DMS53 (cell line): ENCODE measurements at regions not wholly inside any gene's neighbourhood (a gene's known extent, or its start where the extent isn't known, plus 50 kb on each side); places are given as distances from the start of the nearest gene placed in this dataset.
"Not testable (repeated sequence)": the region's sequence is repeated elsewhere in the genome, so short reads cannot be mapped to it uniquely, and the experiment has no call there.

Experiments
- DNase-seq: peaks from one replicate; lab custom pipeline; 2025; lab: John Stamatoyannopoulos, UW

DNA sequence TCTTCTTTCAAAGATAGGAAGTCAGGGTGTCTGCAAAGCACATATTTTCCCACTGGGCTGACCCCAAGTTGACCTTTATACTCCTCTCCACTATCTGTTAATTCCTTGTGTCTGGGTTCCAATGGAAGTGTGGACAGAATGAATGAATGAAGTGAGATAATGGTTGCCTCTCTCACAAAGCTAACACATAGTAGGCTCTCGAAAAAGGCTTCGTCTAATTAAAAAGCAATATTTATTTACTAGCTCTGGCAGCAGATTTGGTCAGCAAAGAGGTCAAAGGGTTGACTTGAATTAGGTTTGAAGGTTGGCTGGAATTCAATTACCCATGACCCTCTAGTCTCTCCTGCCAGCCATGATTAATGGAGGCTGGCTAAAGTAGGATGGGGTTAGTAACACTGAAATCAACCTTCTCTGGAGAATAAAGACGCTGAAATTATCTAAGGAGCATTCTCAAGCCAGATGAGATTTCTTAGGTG is 280.3 kb upstream of the KLF3 start:
- DNase-seq, result no peak

DNA sequence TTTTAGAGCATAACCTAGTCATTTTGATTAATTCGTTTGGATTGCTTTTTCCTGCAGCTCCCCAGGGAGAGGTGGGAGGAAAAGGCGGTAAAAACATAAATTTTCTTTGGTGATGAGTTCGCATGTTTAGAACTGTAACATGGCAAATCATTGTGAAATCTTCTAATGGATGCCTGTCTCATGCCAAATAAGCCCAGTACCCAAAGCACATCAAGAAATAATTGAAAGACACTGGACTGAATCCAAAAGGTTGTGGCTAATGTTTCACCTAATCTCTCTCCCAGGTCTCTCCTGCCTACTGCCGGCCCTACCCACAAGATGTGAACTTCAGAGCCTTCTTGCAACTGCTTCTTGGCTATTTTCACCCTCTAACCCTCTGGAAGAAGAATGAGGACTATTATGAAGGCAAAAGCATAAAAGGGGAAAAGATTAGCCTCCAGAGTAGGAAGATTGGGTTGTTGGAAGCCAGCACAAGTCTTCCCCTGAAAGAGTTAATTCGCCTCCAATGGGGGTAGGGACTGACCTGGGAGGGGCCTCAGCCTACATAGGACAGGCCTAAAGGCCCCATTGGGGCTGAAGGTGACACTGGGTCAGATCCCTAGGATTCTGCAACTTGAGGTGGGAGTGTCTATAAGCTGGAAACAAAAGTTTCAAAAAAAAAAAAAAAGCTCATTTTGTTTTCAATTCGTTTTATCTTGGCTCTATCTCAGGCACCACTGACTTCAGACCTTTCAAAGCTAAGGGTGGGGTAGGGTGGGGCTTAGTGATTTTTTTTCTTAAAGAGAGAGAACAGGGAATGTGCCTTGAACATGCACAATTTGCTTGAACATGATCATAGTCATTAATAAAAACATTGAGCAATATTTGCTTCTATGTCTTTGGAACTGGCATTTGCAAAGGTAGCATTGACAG is 278.6 kb upstream of the KLF3 start:
- no peak for DNase-seq

DNA sequence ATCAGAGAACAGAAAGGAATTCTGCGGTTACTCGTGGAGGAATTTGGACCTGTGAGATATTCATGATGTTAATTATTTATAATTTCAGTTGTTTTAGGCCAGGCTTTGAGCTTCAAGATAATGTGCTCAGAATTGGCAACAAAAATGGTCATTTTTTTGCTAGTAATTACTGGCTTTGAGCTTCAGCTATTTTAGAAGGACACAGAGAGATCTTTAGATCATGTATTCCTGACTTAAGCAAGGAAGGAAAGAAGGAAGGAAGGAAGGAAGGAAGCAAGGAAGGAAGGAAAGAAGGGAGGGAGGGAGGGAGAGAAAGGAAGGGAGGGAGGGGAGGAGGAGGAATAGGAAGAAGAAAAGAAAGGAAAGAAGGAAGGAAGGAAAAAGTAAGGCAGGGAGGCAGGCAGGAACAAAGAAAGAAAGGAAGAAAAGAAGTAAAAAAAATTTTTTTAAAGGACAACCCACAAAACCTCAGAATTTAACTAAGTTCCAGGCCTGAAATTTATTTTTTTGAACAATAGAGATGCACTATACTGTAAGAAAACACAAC is 277.9 kb upstream of the KLF3 start:
- no peak for DNase-seq

DNA sequence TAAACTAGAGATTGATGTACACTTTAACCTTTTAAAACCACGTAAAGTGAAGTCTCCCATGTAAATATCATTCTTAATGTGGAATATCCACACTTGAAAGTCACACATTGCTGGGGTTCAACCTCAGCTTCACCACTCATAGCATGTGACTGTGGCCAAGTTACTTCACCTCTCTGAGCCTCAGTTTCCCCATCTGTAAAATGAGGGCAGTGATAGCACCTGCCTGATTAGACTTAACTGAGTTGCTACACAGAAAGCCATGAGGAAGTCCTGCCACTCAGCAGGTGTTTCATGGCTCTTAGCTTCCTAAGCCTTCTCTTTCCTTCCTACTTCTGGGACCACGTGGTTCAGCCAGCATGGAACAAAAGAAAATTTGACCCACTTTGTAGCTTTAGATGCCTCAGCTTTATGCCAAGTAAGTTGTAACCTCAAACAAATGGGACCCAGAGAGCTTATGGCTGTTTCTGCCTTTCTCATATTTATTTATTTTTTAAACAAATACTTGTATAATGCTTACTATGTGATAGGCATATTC is 277.3 kb upstream of the KLF3 start:
- peak; percentile 62 for DNase-seq

DNA sequence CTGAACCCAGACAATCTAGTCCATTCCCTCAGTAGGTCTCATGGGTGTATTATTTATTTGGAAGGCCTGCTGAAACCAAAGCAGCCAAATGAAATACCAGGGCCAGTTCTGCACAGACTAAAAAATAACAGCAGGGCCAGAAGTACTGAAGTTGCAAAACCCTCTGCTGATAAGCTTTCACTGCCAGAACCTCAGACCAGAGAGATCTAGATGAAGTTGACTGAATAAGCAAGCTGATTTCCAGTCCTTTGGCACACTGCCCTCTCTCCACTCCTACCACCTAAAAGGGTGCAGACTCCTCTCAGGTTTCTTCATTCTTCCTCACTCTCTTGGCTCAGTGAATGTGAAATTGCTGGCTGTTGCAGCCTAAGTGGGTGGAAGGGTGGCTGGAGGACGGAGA is 276.7 kb upstream of the KLF3 start:
- peak; percentile 27 for DNase-seq

DNA sequence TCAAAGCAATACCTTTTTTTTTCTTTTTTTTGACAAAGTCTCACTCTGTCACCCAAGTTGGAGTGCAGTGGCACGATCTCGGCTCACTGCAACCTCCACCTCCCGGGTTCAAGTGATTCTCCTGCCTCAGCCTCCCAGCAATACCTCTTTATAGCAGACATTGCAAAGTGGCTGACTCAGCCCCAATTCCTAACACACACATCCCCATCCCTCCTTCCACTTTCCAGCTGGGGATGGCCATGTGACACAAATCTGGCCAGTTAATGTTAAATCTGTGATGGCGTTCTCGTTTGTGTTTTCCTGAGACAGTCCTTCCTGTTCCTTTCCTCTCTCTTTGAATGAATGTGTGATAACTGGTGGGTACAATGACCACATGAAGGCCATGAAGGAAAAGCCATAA is 276.2 kb upstream of the KLF3 start:
- DNase-seq, result no peak

DNA sequence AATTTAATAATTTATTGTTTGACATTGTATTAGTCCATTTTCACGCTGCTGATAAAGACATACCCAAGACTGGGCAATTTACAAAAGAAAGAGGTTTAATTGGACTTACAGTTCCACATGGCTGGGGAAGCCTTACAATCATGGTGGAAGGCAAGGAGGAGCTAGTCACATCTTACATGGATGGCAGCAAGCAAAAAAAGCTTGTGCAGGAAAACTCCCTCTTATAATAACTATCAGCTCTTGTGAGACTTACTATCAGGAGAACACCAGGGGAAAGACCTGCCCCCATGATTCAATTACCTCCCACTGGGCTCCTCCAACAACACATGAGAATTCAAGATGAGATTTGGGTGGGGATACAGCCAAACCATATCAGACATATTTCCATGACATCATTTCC is 275.1 kb upstream of the KLF3 start:
- DNase-seq, result not testable (repeated sequence)

DNA sequence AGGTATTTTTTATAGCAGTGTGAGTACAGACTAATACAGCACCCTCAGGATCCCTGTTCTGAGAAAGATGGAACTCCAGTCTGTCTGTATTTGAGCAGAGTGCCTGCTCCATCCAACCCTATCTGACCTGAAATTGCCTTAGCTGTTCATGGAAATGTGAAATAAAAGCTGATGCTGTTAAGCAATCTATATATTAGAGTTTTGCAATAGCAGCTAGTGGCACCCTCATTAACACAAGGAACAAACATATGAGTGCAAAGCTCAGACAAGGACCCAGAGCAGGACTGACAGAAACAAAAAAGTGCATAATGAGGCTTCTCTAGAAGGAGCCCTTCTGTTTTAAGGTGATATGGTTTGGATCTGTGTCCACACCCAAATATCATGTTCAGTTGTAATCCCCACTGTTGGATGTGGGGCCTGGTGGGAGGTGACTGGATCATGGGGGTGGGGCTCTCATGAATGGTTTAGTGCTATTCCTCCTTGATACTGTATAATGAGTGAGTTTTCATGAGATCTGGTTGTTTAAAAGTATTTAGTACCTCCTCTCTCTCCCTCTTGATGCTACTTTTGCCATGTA is 272.9 kb upstream of the KLF3 start:
- no peak for DNase-seq

DNA sequence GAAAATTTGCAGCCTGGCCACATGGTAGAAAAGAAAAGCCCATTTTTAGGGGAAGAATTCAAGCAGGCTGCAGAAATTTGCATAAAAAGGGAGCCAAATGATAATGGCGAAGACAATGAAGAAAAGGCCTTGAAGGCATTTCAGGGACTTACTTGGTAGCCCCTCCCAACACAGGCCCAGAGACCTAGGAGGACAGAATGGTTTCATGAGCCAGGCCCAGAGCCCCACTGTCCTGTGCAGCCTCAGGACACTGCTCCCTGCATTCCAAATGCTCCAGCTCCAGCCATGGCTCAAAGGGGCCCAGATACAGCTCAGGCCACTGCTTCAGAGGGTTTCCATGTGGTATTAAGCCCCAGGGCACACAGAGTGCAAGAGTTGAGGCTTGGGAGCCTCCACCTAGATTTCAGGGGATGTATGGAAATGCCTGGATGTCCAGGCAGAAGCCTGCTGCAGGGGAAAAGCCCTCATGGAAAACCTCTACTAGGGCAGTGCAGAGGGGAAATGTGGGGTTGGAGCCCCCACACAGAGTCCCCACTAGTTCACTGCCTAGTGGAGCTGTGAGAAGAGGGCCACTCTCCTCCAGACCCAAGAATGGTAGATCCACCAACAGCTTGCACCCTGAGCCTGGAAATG is 271.7 kb upstream of the KLF3 start:
- DNase-seq, result no peak

DNA sequence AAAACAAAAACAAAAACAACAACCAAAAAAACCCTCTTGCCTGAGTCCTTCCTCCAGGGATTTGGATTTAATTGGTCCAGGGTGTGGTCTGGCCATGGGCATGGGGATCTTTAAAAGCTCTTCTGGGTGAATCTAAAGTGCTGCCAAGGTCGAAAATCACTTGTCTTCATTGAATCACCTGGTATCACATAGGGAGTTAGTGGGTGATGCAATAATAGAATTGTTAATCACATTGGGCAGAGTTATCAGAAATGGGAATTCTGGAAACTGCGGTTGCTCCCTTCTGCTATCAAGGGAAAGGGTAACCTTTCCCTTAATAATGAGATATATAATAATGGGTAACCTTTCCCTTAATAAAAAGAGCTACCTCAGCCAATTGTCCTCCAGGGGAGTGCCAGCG is 267.9 kb upstream of the KLF3 start:
- DNase-seq, result no peak

DNA sequence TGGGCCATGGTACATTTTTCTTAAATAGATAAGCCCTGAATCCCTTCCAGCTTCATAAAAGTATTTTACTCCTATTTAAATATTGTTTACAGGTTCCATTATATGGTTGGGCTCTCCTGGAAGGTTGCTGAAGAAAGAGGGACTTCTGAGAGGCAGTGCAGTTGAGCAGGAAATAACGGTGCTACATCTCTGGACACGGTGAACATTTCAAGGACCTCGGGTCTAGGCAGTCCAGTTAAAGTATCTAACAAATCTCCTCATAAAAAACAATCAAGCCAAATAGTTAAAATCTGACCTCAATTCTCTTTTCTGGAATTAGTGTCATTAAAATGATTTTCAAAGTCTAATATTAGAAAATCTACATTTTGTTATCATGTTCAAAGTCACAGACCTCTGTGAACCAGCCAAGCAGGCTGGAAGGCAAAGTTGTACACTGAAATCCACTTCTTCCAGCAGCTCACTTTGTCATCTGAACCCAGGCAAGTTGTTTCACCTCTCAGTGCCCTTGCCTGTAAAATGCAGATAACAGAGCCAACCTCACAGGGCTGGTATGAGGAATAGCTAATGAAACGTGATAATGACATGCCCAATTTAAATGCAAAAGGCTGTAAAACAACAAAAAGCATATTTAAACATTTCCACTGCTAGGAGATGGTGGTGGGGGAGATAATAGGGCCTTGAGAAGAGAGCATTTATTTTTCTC is 267.0 kb upstream of the KLF3 start:
- no peak for DNase-seq

DNA sequence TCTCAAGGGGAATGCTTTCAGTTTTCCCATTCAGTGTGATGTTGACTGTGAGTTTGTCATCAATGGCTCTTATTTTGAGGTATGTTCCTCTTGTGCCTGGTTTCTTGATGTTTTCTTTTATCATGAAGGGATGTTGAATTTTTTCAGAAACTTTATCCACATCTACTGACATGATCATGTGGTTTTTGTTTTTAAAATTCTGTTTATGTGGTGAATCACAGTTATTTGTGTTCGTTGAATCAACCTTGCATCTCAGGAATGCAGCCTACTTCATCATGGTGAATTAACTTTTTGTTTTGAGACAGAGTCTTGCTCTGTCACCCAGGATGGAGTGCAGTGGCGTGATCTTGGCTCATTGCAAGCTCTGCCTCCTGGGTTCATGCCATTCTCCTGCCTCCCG is 263.1 kb upstream of the KLF3 start:
- no peak for DNase-seq

DNA sequence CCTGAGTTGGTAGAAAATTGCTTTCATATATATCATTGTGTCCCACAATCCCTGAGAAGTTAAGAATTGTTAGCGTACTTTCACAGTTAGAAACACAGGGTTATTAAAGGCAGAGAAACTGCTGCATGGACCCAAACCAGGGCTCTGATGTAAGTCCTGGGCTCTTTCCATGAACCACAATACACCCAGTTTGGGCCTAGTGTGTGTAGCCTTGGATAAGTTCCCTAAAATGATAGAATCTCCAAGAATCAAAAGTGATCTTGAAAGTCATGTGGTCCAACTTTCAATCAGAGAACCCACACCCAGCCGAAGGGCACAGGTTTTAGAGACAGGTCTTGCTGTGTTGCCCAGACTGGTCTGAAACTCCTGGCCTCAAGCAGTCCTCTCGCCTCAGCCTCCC is 257.8 kb upstream of the KLF3 start:
- DNase-seq, result no peak

DNA sequence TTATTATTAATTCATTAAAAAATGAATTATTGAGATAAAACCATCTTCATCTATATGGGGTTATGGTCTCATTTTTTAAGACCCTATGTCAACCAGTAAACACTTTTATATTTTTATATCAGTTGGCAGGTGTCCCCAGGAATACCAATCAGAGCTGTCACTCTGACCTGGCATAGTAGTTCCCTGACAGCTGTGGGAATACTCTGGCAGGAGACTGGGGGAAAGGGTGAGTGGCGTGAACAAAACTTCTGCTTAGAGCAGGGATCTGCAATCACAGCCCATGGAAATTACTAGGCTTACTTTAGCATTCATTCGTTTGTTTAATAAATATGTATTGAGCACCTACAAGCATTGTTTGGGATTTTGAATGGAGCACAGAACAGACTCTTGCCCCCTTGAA is 254.1 kb upstream of the KLF3 start:
- no peak for DNase-seq

DNA sequence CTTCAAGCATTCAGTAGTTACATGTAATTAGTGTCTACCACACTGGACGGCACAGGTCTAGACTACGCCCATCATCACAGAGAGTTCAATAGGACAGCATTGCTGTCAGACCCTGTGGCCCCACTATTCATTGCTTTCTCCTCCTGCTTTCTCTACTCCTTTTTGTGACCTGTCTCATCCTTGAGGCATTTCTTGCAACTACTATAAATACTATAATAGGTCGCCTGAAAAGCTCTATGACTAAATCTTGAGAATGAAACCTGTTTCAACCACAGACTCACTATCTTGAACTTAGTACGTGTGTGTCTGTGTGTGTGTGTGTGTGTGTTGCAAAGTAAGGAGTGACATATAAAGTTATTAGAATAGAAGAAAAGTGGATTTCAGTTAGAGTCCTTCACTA is 252.9 kb upstream of the KLF3 start:
- no peak for DNase-seq

DNA sequence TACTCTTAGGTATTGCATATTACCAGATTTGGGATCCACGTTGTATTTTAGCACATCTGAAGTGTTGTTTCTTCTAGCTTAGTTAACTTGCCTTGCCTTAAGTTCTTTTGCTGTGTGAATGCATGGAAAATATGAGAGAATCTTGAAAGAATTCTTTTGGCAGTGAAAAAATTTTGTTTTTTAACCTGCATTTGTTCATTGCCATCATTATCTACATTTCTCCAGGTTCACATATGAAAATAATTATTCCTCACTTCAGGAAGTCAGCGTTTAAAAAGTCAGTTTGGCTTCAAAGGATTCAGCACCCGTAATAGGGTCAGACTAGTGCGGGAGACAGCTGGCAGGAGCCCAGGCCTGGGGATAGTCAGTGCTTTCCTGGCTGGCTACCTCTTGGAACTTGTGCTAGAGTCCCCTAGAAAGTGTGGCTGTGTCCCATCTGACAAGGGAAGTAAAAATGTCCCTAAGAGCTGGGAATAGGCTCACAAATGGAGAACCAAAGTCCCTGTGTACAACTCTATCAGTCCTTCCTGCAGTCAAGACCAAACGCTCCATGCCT is 251.9 kb upstream of the KLF3 start:
- no peak for DNase-seq

DNA sequence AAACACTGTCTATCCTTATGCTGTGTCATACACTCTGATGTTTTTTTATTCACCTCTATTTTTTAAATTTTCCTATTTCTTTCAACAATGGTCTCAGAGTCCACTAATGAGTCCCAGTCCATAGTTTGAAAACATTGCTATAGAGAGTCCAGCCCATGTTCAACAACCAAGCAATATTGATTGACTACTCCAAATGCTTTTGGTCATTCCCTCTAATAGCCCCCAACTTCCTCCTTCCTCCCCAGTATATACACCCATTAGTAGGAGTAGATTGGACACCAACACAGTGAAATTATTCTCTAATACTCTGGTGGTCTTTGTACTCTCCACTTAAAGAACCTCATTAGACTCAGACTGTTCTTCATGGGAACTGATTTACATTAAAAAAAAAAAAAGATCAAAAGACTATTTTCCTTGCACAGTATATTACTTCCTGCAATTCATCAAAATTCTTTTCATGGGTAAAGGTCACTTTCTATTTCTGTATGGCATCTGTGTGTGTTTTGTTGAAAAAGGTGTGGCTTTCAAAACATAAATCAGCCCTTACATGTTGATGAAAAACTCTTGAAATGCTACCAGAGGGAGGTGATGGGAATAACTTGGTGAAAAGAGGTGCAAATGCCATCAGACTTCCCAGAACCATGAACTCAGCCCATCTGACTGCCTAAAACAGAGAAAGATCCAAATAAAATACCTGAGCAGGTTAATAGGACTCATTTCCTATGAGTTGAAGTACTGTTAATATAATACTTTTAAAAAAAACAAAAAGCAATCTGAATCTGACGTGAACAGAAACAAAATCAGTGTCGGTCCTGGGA is 250.3 kb upstream of the KLF3 start:
- peak; percentile 33 for DNase-seq

DNA sequence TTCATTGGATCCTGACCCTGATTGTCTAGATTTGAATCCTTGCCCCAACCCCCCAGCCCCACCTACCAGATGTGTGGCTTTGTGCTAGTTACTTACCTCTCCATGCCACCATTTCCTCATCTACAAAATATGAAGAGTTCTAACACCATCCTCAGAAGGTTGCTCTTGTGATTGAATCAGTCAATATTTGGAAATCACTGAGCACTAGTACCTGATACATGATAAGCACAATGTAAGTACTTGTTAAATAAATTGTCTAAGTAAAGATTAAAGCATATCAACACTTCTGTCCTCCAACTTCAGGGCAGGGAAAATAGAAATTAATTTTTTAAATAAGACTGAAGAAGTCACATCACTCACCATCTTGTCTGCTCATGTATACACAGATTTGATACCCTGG is 249.6 kb upstream of the KLF3 start:
- peak; percentile 35 for DNase-seq

DNA sequence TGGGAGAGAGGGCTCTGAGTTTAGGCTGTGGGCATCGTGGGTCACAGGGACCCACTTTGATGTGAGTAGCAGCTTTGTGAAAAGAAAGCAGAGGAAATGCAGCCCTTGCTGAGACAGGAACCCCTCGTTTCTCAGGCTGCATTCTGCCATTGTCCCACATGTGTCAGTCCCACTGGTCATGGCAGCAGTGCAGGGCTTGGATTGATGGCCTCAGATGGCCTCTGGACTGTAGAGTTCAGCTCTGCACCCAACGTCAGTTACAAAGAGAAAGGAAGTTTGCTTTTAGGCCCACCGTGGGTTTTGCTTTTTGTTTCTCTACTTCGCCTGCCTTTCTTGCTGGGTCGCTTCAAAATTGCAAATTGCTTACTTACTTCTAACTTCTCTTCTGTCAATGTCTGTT is 248.3 kb upstream of the KLF3 start:
- no peak for DNase-seq

DNA sequence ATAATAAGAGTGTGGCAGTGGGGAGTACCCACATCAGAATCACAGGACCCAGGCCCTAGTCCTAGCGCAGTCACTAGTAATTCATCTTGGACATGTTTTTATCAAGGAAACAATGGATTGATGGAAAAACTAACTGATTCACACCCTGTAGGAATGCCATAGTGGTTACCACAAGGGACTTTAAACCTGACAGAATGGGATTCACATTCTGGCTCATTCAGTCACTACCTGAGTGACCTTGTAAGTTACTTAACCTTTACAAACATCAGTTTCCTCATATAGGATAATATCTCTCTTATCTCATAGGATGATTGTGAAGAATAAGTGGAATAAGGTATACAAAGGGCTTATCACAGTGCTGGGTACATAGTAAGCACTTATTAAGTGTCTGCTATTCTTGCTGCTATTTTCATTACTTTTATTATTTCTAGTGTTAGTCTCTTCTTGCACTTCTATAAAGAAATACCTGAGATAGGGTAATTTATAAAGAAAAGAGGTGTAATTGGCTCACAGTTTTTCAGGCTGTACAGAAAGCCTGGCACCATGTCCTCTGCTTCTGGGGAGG is 247.5 kb upstream of the KLF3 start:
- DNase-seq, result no peak
